Limb (tissue), 2 donors: ENCODE measurements at regions not wholly inside any gene's neighbourhood (a gene's known extent, or its start where the extent isn't known, plus 50 kb on each side); places are given as distances from the start of the nearest gene placed in this dataset.

Experiments
- DNase-seq, 2 donors: peaks; one replicate each; pipeline ENCODE4 v3.0.0-alpha.2; 2016; ENCODE audit errors: extremely low spot score in 2 of 2

- no peak for DNase-seq
Measured at GRCh38 chr7:35389636-35390035, 135.7 kb upstream of the TBX20 start.

DNA sequence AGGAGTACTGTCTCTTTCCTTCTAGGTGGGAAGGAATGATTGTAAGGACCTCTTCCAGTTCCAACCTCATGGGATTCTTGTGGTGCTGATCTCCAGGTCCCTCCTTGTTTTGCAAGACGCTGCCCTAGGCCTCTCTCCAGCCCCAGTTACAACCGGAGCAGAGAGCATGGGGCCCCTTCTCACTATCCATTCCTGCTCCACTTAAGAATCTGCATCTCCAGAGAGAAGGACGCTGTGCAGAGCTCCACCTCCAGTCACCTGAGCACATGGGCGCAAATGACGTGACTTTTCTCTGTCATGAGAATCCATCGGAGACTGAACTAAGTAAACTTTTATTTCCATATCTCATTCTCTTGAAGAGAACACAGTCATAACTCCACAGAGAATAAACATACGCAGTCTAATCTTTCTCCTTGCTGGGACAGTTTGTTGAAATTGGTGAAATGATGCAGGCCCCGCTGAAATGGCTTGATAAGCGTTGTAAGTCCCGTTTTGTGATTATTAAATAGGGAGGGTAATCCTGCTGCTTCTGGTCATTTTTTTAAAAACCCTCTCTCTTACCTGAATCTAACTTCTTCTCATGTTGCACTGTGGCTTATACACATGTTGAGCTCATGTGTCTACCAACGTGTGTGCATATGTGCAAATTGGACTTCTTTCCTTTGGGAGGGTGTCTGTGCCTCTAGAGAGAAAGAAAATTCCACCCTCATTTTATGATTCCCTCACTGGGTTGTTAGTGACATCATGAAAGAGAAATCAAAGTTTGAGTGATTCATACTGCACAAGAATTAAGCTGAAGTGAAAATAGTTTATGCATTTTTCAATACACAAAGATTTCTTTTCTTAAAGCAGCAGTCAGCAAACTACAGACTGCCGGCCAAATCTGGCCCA, 133.2 kb upstream of the TBX20 start:
- no peak for DNase-seq

DNA sequence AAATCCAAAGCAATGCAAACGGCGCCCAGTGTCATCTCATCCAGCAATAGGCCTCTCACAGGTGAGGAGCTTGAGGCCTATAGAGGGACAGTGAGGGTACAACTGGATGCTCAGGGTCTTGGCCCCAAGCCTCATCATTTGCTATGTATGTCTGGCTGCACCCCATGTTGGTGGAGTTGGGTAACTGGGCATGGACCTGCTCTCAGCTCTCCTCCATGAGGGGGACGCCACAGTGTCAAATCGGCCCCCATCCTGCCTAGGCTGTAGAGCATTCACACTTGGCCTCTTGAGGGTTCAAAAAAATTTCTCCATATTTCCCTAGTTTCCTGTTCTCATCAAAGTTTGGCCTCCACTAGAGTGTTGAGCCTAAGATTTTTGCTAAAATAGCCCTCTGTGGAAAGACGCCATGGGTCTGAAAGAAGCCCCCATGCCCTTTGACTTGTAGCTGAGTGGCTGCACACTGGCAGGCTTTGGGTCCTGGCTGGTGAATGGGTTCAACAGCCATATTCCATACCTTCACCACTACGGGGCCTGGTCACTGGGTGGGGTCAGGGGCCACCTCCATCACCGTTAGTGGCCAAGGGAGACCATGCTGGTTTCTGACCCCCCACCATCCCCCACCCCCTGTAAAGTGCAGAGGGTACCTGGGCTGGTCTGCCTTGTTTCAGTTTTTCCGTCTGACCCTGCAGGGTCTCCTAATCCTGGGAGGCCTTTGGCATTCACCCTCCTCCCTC, 132.3 kb upstream of the TBX20 start:
- no peak for DNase-seq

DNA sequence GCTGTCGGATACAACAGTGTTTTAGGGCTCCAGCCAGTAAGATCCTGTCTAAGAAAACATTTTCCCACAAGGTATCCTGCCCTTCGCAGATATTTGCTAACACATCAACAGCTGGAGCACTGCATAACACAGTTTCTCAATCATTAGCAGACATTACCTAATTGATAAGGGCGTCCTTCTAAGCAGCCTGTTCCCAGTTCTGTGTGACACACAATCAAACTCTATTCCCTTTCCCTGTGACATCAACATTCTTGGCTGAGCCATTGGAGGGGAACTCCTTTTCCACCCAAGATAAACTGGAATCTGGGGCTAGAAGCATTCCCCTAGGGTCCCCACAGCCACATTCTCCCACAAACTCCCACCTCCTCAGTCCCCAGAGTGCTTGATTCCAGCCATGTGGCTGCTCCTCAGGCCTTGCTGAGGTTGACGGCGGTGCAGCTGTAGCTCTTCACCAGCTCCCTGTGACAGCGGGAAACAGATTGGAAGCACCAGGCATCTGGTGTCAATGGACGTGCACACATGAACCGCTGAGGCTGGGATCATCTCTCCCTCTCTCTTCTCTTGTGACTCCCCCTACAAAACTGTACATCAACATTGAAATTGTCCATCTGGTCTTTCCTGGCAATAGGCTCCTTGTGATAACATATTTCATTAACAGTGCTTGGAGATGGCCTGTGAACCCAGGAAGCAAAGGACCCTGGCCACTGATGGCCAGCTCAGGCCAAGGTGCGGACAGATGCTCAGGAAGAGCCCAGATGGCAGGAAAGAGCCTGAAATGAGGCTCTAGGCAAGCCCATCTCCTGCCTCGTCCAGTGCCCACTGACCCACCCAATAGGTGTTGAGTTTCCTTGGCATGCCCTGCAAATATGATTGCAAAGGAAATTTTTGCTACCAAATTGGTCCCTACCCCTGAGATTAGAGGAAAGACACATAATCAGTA, 131.1 kb upstream of the TBX20 start:
- no peak for DNase-seq

DNA sequence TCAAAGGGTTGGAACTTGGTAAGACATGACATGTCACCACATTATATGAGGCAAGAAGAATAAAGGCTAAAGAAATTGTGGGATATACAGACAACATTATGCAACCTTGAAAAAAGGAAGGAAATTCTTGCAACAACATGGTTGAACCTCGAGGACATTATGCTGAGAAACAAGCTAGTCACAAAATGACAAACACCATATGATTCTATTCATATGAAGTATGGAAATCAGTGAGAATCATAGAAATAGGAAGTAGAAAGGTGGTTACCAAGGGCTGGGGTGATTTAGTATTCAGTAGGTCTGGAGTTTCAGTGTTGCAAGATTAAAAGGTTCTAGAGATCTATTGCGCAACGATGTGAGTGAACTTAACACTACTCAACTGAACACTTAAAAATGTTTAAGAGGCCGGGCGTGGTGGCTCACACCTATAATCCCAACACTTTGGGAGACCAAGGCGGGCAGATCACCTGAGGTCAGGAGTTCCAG, 126.9 kb upstream of the TBX20 start:
- DNase-seq = no peak

DNA sequence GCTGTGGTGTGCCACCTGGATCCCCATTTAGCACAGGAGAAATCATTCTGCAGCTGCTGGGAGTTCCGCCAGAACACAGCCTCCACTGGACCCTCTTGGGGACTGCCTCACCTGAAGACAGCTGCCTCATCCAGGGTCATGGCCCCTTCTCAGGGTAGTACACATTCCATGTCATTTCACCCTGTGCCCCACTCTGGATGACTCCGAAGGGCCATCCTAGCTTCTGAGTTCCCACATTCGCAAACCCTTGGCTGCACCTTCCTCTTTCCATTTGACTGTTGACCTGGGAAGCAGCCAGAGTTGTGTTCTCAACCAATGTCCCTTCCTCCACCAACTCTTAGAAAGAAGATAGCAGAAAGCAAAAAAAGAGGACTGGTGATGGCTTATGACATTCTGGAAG, 125.6 kb upstream of the TBX20 start:
- DNase-seq = no peak

DNA sequence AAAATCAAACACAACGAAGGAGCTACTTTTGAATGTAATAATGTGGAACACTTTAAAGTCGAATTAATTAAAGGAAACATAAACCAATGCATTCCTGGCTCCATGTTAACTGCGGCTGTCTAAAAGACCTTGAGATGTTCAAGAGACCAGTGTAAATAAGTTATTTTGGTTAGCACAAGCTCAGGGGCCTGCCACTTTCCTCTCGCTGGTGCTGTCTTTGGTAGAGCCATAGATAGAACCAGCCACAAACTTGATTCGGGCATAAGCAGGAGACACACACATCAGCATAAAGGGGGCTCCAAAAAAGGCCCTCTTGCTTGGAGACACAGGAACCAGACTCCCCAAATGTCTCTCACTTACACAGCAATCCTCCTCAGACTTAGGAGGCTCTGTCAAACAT, 121.6 kb upstream of the TBX20 start:
- no peak for DNase-seq

- DNase-seq = no peak
Measured at GRCh38 chr7:35374858-35375257, 121.0 kb upstream of the TBX20 start.

DNA sequence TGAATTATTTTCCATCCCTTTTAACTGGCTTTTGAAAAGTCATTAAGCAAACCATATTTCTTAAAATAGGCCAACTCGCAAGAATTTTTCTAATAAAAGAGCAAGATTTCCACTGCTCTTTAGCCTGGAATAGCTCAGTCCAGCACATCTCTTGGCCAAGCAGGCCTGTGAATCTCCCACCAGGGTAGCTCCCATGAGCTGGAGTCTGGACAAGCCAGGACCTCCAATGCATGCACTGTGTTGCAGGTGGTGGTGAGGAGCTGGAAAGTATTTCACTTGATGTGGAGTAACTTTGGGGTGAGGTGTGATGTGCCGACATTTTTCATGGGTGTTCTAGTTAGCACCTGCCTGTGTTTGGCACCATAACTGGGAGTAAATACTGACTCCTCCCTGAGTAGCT, 117.3 kb upstream of the TBX20 start:
- no peak for DNase-seq

- DNase-seq = no peak
Measured at GRCh38 chr7:35370687-35371086, 116.8 kb upstream of the TBX20 start.

DNA sequence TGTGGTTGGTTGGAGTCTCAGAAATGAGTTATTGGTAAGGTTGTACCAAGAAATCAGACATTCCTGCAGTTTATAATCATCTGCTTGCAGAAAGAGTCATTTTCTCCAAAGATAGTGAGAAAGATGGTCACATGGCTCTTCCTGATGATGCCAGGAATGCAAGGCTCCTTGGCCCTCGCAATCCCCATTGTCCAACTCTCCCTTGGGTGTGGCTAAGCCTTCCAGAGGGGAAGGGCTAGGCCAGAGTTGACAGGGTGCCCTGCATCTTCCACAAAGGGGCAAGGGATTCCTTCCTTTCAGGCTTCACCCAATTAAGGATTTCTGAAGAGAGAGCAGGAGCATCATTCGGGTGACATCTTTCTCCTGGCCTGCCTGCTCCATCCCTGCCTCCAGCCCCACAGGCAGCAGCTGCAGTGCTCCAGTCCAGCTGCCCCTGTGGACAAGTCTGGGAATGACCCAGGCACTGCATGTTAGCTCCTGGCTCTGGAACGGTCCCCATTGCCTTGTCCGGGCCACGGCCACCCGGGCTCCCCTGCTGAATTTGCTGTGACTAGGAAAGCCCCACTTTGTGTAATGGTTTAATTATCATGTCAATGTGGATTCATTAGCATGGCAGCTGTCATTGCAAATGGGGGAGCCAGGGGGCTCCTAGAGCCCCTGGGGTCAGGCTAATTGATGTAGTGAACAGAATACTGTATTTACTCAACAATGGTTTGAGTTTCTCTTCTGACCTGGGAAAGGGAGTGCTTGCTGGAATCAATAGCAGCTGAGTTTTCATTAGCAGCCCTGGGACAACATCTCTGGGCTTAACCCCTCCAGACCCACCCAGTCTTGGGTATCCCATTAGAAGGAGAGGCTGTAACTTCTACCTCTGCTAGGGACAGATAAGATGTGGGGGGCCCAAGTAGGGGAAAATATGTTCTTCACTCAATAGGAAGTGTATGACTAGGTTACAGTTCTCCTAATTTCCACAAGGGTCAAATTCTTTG, 112.6 kb upstream of the TBX20 start:
- DNase-seq = no peak

GRCh38 chr7:35365523-35365922, 111.6 kb upstream of the TBX20 start:
- no peak for DNase-seq

DNA sequence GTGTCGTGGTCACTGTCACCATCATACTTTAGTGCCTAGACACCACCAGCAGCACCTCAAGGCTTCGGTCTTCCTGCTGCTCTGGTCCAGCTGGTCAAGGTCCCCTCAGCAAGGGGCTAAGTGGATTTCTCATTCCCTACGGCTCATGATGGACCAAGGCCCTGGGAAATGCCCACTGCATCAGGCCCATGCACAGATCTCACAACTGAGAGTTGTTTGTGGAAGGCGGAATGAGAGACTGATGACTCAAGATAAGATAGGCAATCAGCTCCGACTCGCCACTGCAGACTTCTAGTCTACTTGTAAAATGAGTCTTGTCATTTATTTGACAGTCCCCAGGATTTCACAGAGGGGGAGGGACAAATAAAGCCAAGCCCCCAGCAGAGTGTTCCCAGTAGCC, 108.4 kb upstream of the TBX20 start:
- no peak for DNase-seq

DNA sequence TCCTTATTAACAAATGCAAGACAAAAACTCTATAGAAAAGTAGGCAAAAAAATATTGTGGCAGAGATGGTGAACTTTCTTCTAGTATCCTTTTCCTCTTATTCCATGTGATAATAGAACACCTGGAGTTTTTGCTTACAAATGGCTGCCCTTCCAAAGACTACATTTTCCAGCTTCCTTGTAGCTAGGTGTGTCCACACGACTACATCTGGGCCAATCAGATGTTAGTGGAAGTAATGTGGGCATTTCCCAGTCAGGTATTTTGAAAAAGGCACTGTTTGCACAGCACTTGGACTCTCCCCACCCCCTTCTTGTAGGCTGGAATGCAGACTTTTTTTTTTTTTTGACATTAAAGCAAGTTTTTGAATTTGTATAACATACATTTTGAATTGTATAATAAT, 105.5 kb upstream of the TBX20 start:
- DNase-seq = no peak

GRCh38 chr7:35356495-35356894, 102.6 kb upstream of the TBX20 start:
- DNase-seq = no peak

- no peak for DNase-seq
Measured at GRCh38 chr7:35355911-35356310, 102.0 kb upstream of the TBX20 start.

- DNase-seq = no peak
Measured at GRCh38 chr7:35355199-35355598, 101.3 kb upstream of the TBX20 start.

GRCh38 chr7:35353481-35353880, 99.6 kb upstream of the TBX20 start:
- no peak for DNase-seq

DNA sequence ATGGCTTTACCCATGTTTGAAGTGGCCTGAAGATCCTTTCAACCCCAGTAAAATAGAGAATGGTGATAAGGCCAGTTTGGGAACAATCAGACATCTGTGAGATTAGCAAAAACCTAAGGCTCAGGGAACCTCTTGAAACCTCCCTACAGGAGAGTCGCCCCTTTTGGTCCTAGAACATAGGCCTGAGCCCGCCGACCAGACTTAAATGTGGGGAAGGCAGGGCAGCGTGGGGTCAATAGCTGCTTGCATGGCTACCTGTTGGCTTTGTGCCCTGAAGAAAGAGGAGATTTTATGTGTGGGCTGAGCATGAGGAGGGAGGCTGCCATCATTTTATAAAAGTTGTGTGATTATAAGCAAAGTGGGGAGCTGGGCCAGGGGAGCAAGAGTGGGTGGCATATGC, 97.6 kb upstream of the TBX20 start:
- DNase-seq = no peak

- DNase-seq = no peak
Measured at GRCh38 chr7:35348611-35349400, 94.9 kb upstream of the TBX20 start.
